MM.1S (cell line): ENCODE measurements at regions not wholly inside any gene's neighbourhood (a gene's known extent, or its start where the extent isn't known, plus 50 kb on each side); places are given as distances from the start of the nearest gene placed in this dataset.

Experiments used
- EZH2 ChIP-seq: fragments of 300-600 bp; sonication (generic); optimal IDR thresholded peaks from 2 replicates; pipeline ENCODE3; 2017; ENCODE audit warnings: low read depth, mild to moderate bottlenecking, antibody characterized with exemption, low read length, mixed read lengths
- TF ChIP-seq, protein P1 (sequence below): fragments of 300-600 bp; sonication (generic); IDR thresholded peaks from 2 replicates; pipeline ENCODE4 v1.5.1; 2016; ENCODE audit warnings: antibody characterized with exemption, low read length, mixed read lengths

DNA sequence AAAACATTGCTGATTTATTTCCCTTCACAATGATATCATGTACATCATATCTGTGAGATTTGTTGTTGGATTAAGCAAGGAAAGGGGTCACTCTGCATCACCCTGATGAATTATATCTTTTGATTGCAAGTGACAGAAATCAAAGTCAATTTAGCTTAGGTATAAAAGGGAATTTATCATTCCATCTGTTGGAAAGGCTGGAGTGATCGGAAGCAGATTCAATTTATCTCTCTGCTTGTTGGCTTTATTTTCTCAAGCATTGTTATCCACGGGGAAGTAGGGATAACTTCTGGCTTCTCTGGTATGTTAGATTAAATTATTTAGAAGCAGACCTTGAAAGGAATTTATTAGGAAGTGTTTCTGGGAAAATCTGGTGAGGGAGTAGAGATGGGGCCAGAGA is 226.6 kb downstream of the PTGER3 start:
- TF ChIP-seq, protein P1, sequence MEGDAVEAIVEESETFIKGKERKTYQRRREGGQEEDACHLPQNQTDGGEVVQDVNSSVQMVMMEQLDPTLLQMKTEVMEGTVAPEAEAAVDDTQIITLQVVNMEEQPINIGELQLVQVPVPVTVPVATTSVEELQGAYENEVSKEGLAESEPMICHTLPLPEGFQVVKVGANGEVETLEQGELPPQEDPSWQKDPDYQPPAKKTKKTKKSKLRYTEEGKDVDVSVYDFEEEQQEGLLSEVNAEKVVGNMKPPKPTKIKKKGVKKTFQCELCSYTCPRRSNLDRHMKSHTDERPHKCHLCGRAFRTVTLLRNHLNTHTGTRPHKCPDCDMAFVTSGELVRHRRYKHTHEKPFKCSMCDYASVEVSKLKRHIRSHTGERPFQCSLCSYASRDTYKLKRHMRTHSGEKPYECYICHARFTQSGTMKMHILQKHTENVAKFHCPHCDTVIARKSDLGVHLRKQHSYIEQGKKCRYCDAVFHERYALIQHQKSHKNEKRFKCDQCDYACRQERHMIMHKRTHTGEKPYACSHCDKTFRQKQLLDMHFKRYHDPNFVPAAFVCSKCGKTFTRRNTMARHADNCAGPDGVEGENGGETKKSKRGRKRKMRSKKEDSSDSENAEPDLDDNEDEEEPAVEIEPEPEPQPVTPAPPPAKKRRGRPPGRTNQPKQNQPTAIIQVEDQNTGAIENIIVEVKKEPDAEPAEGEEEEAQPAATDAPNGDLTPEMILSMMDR, result no peak
- TF ChIP-seq EZH2, result no peak
